ENCODE measurements at regions not wholly inside any gene's neighbourhood (a gene's known extent, or its start where the extent isn't known, plus 50 kb on each side); places are given as distances from the start of the nearest gene placed in this dataset.

GRCh38 chr2:235139956-235140800, 188.4 kb downstream of the SH3BP4 start:
- Histone ChIP-seq H3K4me3 (ENCODE audit: low read depth, low read length) (no peak overlapping the region), H3K36me3 (ENCODE audit: control insufficient read depth, insufficient read depth, low read length) (no peaks in the 10 kb centered on the region), H3K27me3 (ENCODE audit: control insufficient read depth, insufficient read depth, low read length) (peaks cover 9% of the 10 kb centered on the region)
- ChIA-PET CTCF (interaction anchor here (1.0 to 2.0 kb wide), 5 partner anchors 11 to 606 kb away, joined by 3 to 9 read pairs (median 6); no protein-coding TSS in a partner anchor), POLR2A (no interaction called here)
- no peak for DNase-seq (ENCODE audit: low read depth)
- TF ChIP-seq, protein P1, sequence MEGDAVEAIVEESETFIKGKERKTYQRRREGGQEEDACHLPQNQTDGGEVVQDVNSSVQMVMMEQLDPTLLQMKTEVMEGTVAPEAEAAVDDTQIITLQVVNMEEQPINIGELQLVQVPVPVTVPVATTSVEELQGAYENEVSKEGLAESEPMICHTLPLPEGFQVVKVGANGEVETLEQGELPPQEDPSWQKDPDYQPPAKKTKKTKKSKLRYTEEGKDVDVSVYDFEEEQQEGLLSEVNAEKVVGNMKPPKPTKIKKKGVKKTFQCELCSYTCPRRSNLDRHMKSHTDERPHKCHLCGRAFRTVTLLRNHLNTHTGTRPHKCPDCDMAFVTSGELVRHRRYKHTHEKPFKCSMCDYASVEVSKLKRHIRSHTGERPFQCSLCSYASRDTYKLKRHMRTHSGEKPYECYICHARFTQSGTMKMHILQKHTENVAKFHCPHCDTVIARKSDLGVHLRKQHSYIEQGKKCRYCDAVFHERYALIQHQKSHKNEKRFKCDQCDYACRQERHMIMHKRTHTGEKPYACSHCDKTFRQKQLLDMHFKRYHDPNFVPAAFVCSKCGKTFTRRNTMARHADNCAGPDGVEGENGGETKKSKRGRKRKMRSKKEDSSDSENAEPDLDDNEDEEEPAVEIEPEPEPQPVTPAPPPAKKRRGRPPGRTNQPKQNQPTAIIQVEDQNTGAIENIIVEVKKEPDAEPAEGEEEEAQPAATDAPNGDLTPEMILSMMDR (IDR thresholded peaks at IDR 0.05; ENCODE audit: insufficient read depth, low read depth, low read length): no peak

DNA sequence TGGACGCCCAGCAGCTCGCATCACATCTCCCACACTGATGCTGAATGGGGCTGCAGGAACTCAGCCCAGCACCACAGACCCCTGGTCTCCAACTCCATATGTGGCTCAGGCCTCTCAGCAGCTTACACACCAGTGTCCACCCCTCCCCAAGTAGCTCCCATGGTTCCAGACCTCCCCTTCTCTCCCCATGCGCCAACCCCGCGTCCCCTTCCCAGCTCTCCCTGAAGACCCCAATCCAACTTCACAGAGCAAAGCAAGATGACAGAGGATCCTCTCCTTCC, 188.9 kb downstream of the SH3BP4 start:
- TF ChIP-seq, protein P1 (IDR thresholded peaks at IDR 0.05; ENCODE audit: insufficient read depth, low read depth, low read length): no peak
- ChIA-PET POLR2A (no interaction called here), CTCF (interaction anchor here (1.0 to 2.0 kb wide), 5 partner anchors 10 to 606 kb away, joined by 3 to 9 read pairs (median 6); no protein-coding TSS in a partner anchor)
- Histone ChIP-seq H3K36me3 (ENCODE audit: control insufficient read depth, insufficient read depth, low read length) (no peaks in the 10 kb centered on the region), H3K4me3 (ENCODE audit: low read depth, low read length) (no peak overlapping the region), H3K27me3 (ENCODE audit: control insufficient read depth, insufficient read depth, low read length) (peaks cover 9% of the 10 kb centered on the region)
- no peak for DNase-seq (ENCODE audit: low read depth)

DNA sequence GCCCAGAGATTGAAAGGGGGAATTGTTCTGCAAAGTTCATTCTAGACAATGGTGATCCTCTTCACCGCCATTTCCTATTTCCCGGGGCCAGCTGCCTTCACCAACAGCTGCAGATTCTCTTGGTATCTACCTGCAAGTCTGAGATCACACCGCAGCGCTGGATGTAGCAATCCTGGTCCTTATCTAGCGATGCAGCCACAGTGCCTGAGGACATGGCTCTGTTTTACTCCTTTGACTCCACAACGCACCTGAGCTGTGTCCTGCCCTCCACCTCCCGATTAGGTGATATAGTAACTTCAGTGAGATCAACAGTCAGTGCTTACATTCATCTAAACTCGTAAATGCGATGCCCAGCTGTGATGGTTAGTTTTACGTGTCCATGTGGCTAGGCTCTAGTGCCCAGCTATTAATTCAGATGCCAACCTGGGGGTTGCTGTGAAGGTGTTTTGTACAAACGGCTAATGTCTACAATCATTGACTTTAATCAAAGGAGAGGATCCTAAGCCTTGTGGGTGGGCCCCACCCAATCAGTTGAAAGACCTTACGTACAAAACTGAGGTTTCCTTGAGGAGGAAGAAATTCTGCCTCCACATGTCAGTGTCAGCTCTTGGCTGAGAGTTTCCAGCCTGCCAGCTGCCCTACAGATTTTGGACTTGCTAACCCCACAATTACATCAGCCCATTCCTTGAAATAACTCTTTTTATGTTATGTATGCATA, 189.8 kb downstream of the SH3BP4 start:
- POLR2A ChIA-PET: no interaction called here
- Histone ChIP-seq H3K4me3 (ENCODE audit: low read depth, low read length) (no peak overlapping the region), H3K27me3 (ENCODE audit: control insufficient read depth, insufficient read depth, low read length) (peaks cover 9% of the 10 kb centered on the region), H3K36me3 (ENCODE audit: control insufficient read depth, insufficient read depth, low read length) (no peaks in the 10 kb centered on the region)
- TF ChIP-seq, protein P1 (IDR thresholded peaks at IDR 0.05; ENCODE audit: insufficient read depth, low read depth, low read length): no peak
- CTCF ChIA-PET: interaction anchor here (1.1 to 2.0 kb wide), 4 partner anchors 431 to 605 kb away, joined by 3 to 9 read pairs (median 6); no protein-coding TSS in a partner anchor
- DNase-seq (ENCODE audit: low read depth): no peak

- TF ChIP-seq, protein P1 (IDR thresholded peaks at IDR 0.05; ENCODE audit: insufficient read depth, low read depth, low read length): no peak
- CTCF ChIA-PET: interaction anchor here (3.1 kb wide), 1 partner anchor 452 kb away, joined by 14 read pairs; no protein-coding TSS in a partner anchor
- no peak for DNase-seq (ENCODE audit: low read depth)
- H3K27me3 ChIP-seq (ENCODE audit: control insufficient read depth, insufficient read depth, low read length): peaks cover 11% of the 10 kb centered on the region
- no peaks in the 10 kb centered on the region for H3K36me3 ChIP-seq (ENCODE audit: control insufficient read depth, insufficient read depth, low read length)
- H3K4me3 ChIP-seq (ENCODE audit: low read depth, low read length): no peak overlapping the region
- POLR2A ChIA-PET: no interaction called here
Observed at GRCh38 chr2:235142601-235143000, 190.8 kb downstream of the SH3BP4 start.

GRCh38 chr2:235143789-235144188, 192.0 kb downstream of the SH3BP4 start:
- CTCF ChIA-PET: interaction anchor here (0.6 to 3.1 kb wide), 2 partner anchors 14 to 451 kb away, joined by 3 to 14 read pairs; no protein-coding TSS in a partner anchor
- POLR2A ChIA-PET: no interaction called here

More at GRCh38 chr2:235143789-235144188, 192.0 kb downstream of the SH3BP4 start:
- DNase-seq (ENCODE audit: low read depth): no peak
- Histone ChIP-seq H3K36me3 (ENCODE audit: control insufficient read depth, insufficient read depth, low read length) (no peaks in the 10 kb centered on the region), H3K27me3 (ENCODE audit: control insufficient read depth, insufficient read depth, low read length) (peaks cover 13% of the 10 kb centered on the region), H3K4me3 (ENCODE audit: low read depth, low read length) (no peak overlapping the region)
- TF ChIP-seq, protein P1 (IDR thresholded peaks at IDR 0.05; ENCODE audit: insufficient read depth, low read depth, low read length): no peak
